Stomach (tissue), 8 donors: ENCODE measurements at regions not wholly inside any gene's neighbourhood (a gene's known extent, or its start where the extent isn't known, plus 50 kb on each side); places are given as distances from the start of the nearest gene placed in this dataset.

Source experiments
- DNase-seq, 2 donors: peaks; one replicate each; pipeline versions ENCODE4 v3.0.0 to v3.0.0-alpha.2; 2013 to 2019
- H3K27ac ChIP-seq, 5 donors: fragments of 200-600 bp in 4 of 5; sonication (generic) in 4 of 5; one replicate each; pipeline ENCODE4 v1.5.1; 2013 to 2019; ENCODE audit warnings: mild to moderate bottlenecking in 1 of 5, moderate library complexity in 1 of 5
- H3K27me3 ChIP-seq, 3 donors: fragments of 200-600 bp; sonication (generic); one replicate each; pipeline ENCODE4 v1.5.1; 2017 to 2019; ENCODE audit warnings: mixed run types in 1 of 3
- H3K36me3 ChIP-seq, 4 donors: fragments of 200-600 bp; sonication (generic); 1 replicate in 3 of 4; 2 replicates in 1 of 4; pipeline ENCODE4 v1.5.1; 2016 to 2019
- H3K4me1 ChIP-seq, 4 donors: fragments of 200-600 bp; sonication (generic); one replicate each; pipeline ENCODE4 v1.5.1; 2016 to 2019
- H3K4me3 ChIP-seq, 4 donors: fragments of 200-600 bp; sonication (generic) in 3 of 4; one replicate each; pipeline ENCODE4 v1.5.1; 2016 to 2019; ENCODE audit warnings: mild to moderate bottlenecking in 1 of 4
- H3K9me3 ChIP-seq, 4 donors: fragments of 200-600 bp; sonication (generic); one replicate each; pipeline ENCODE4 v1.5.1; 2016 to 2019
- CTCF ChIP-seq, 7 experiments: fragments of 450-650 bp in 4 of 7; fragments of 200-600 bp in 3 of 7; sonication (generic) in 3 of 7; IDR thresholded peaks; one replicate each; pipeline ENCODE4 v1.5.1; 2016 to 2019; ENCODE audit warnings: antibody characterized with exemption in 7 of 7, control low read depth in 2 of 7, mild to moderate bottlenecking in 1 of 7
- EP300 ChIP-seq: sonication (generic); formaldehyde crosslinking; IDR thresholded peaks from one replicate; pipeline ENCODE4 v1.6.1; 2017; ENCODE audit warnings: antibody characterized with exemption
- POLR2A ChIP-seq, 4 donors: fragments of 450-650 bp; IDR thresholded peaks; one replicate each; pipeline ENCODE4 v1.6.1; 2016; ENCODE audit warnings: antibody characterized with exemption in 4 of 4, control low read depth in 2 of 4, mild to moderate bottlenecking in 1 of 4, moderate library complexity in 1 of 4
- POLR2AphosphoS5 ChIP-seq, 3 donors: sonication (generic); formaldehyde crosslinking; IDR thresholded peaks; one replicate each; pipeline ENCODE4 v1.6.1; 2016; ENCODE audit warnings: antibody characterized with exemption in 3 of 3
- WGBS, 5 donors: extraction: QIAGEN DNeasy Blood & Tissue Kit in 3 of 5; methylation state at CpG; one replicate each; pipeline versions ENCODE4 v1.1.5 to v1.1.7; 2013 to 2018; 5-methylcytosine and 5-hydroxymethylcytosine counted together
- intact Hi-C: fragments of 100-400 bp; cut with DNase I; formaldehyde crosslinking; loops from one replicate; pipeline ENCODE4 v1.15.1; 2023; ENCODE audit warnings: low total_unique reads
- donor health status: healthy with polysubstance abuse.
- donor health status: Bipolar disorder and iron deficiency.
- donor health status: healthy.

GRCh38 chr4:174018236-174018635 lies 265.2 kb downstream of the FBXO8 start:
- Histone ChIP-seq H3K9me3 (no peaks in the 10 kb centered on the region), H3K4me1 (no peaks in the 10 kb centered on the region), H3K4me3 (no peak overlapping the region), H3K27ac (no peak overlapping the region), H3K27me3 (no peaks in the 10 kb centered on the region), H3K36me3 (no peaks in the 10 kb centered on the region)
- no peak for DNase-seq
- intact Hi-C loops, result no loop called here
- TF ChIP-seq CTCF (IDR thresholded peaks at IDR 0.05) (no peak), EP300 (no peak), POLR2AphosphoS5 (IDR thresholded peaks at IDR 0.05) (no peak), POLR2A (IDR thresholded peaks at IDR 0.05) (no peak)
- 86 to 92% (median 87%) methylated on average over 7 of the region's 7 CpGs for WGBS, 5 donors

- Histone ChIP-seq H3K9me3 (no peaks in the 10 kb centered on the region), H3K27me3 (no peaks in the 10 kb centered on the region), H3K27ac (no peak overlapping the region), H3K36me3 (no peaks in the 10 kb centered on the region), H3K4me1 (no peaks in the 10 kb centered on the region), H3K4me3 (no peak overlapping the region)
- intact Hi-C loops, result no loop called here
- DNase-seq, result no peak
- WGBS, 5 donors, result 62 to 94% (median 80%) methylated on average over 2 of the region's 2 CpGs
- TF ChIP-seq POLR2A (IDR thresholded peaks at IDR 0.05) (no peak), POLR2AphosphoS5 (IDR thresholded peaks at IDR 0.05) (no peak), EP300 (no peak), CTCF (IDR thresholded peaks at IDR 0.05) (no peak)
Observed at GRCh38 chr4:174016251-174016650, 267.2 kb downstream of the FBXO8 start.

- TF ChIP-seq CTCF (IDR thresholded peaks at IDR 0.05) (no peak), EP300 (no peak), POLR2AphosphoS5 (IDR thresholded peaks at IDR 0.05) (no peak)
- Histone ChIP-seq H3K9me3 (no peaks in the 10 kb centered on the region), H3K4me1 (no peaks in the 10 kb centered on the region), H3K27ac (no peak overlapping the region), H3K36me3 (no peaks in the 10 kb centered on the region), H3K4me3 (no peak overlapping the region), H3K27me3 (no peaks in the 10 kb centered on the region)
- intact Hi-C loops, result no loop called here
- DNase-seq, result no peak
Observed at GRCh38 chr4:174012886-174013259, 270.6 kb downstream of the FBXO8 start.

GRCh38 chr4:174012135-174012885 lies 271.2 kb downstream of the FBXO8 start:
- DNase-seq, result no peak
- WGBS, 5 donors, result 65 to 76% (median 73%) methylated on average over 4 of the region's 4 CpGs
- no peak for TF ChIP-seq POLR2A (IDR thresholded peaks at IDR 0.05)
- TF ChIP-seq POLR2AphosphoS5 (IDR thresholded peaks at IDR 0.05), result no peak
- no peak for TF ChIP-seq CTCF (IDR thresholded peaks at IDR 0.05)
- TF ChIP-seq EP300, result no peak
- no peaks in the 10 kb centered on the region for H3K27me3 ChIP-seq
- intact Hi-C loops, result no loop called here
- H3K4me1 ChIP-seq, result no peaks in the 10 kb centered on the region
- H3K9me3 ChIP-seq, result no peaks in the 10 kb centered on the region
- H3K27ac ChIP-seq, result no peak overlapping the region
- no peaks in the 10 kb centered on the region for H3K36me3 ChIP-seq
- no peak overlapping the region for H3K4me3 ChIP-seq
